ENCODE measurements at regions not wholly inside any gene's neighbourhood (a gene's known extent, or its start where the extent isn't known, plus 50 kb on each side); places are given as distances from the start of the nearest gene placed in this dataset.

GRCh38 chr1:234868296-234869147 lies 258.5 kb upstream of the IRF2BP2 start (continued):
- TF ChIP-seq RNF219 (CRISPR knock-in tag; IDR thresholded peaks at IDR 0.05) (no peak), MIER1 (IDR thresholded peaks at IDR 0.05; ENCODE audit: low read depth) (no peak), ZSCAN32 (CRISPR knock-in tag; IDR thresholded peaks at IDR 0.05) (no peak), ZBED1 (IDR thresholded peaks at IDR 0.05) (no peak), THRAP3 (IDR thresholded peaks at IDR 0.05; ENCODE audit: borderline replicate concordance) (0 out of 2 replicates have a peak, but pooled peaks have one; percentile 81), HSF4 (CRISPR knock-in tag; IDR thresholded peaks at IDR 0.05; ENCODE audit: borderline replicate concordance) (no peak), ZNF57 (CRISPR knock-in tag; IDR thresholded peaks at IDR 0.05) (no peak), RUNX1 (IDR thresholded peaks at IDR 0.05; ENCODE audit: low read depth) (no peak), HBP1 (CRISPR knock-in tag; IDR thresholded peaks at IDR 0.05) (peak; percentile 86), MAFF (IDR thresholded peaks at IDR 0.05; ENCODE audit: low read length) (no peak), ZNF318 (IDR thresholded peaks at IDR 0.05; ENCODE audit: borderline replicate concordance in 1 of 2, low read depth in 1 of 2) (0 out of 4 replicates have a peak, but pooled peaks of 1 of the 2 experiments have one; percentile 7), ZHX1 (conservative IDR thresholded peaks at IDR 0.05; ENCODE audit: low read length) (no peak)

All from K562 (cell line).